Neural cell (in vitro differentiated cells): ENCODE measurements at regions not wholly inside any gene's neighbourhood (a gene's known extent, or its start where the extent isn't known, plus 50 kb on each side); places are given as distances from the start of the nearest gene placed in this dataset.

ENCODE experiments used
- POLR2AphosphoS5 ChIP-seq: IDR thresholded peaks from 2 replicates; pipeline ENCODE4 v1.6.1; 2012
- TAF1 ChIP-seq: IDR thresholded peaks from 2 replicates; pipeline ENCODE4 v1.6.1; 2012; ENCODE audit warnings: low read depth

GRCh38 chr16:65272699-65273414 lies 151.0 kb upstream of the CDH11 start:
- TF ChIP-seq TAF1 (no peak), POLR2AphosphoS5 (no peak)
